ENCODE measurements at regions not wholly inside any gene's neighbourhood (a gene's known extent, or its start where the extent isn't known, plus 50 kb on each side); places are given as distances from the start of the nearest gene placed in this dataset.

GRCh38 chr4:149223659-149224058 lies 592.0 kb downstream of the IQCM start:
- FAIRE-seq (no peak), DNase-seq (no peak)
- H3K27ac ChIP-seq (ENCODE audit: low read depth in 2 of 2, low read length in 2 of 2), result no peak overlapping the region
- no peak for TF ChIP-seq CTCF (IDR thresholded peaks at IDR 0.05; ENCODE audit: borderline replicate concordance, extremely low read depth, insufficient read depth)
- H3K4me3 ChIP-seq (ENCODE audit: low read length in 3 of 3), result no peak overlapping the region
- H3K9me3 ChIP-seq (ENCODE audit: control insufficient read depth in 2 of 3, insufficient read depth in 1 of 3, low read length in 3 of 3), result peaks cover 0 to 4% (median 0%) of the 10 kb centered on the region in 3 donors
- H3K4me1 ChIP-seq (ENCODE audit: control insufficient read depth in 2 of 3, insufficient read depth in 2 of 3, low read depth in 1 of 3, low read length in 3 of 3), result no peaks in the 10 kb centered on the region
- no peaks in the 10 kb centered on the region for H3K27me3 ChIP-seq (ENCODE audit: control insufficient read depth, insufficient read depth, low read length)
- no peak overlapping the region for H3K9ac ChIP-seq (ENCODE audit: low read length in 3 of 3)
- no peaks in the 10 kb centered on the region for H3K36me3 ChIP-seq (ENCODE audit: control insufficient read depth in 2 of 3, insufficient read depth in 3 of 3, low read length in 3 of 3)
- intact Hi-C loops (cut with DNase I), result no loop called here

DNA sequence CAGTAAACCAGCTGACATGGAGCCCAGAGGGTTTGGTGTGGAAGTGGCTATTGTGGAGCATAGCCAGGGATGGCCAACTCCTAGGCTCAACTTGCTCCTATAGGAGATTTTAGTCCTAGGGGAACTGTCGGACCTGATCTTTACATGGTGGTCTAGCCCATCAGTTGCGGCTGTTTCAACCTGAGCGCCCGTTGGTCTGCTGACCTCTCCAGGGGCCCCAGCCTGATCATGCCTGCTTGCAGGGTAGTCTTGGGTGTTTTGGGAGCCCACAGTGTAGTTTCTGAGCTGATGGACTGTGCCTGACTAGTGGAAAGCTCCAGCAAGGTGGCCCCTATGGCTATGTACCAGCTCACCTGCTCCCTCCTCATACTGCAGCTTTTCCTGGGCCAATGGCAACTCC lies 597.0 kb downstream of the IQCM start:
- intact Hi-C loops (cut with DNase I), result no loop called here
- Histone ChIP-seq H3K9ac (ENCODE audit: low read length in 3 of 3) (no peak overlapping the region), H3K36me3 (ENCODE audit: control insufficient read depth in 2 of 3, insufficient read depth in 3 of 3, low read length in 3 of 3) (no peaks in the 10 kb centered on the region), H3K9me3 (ENCODE audit: control insufficient read depth in 2 of 3, insufficient read depth in 1 of 3, low read length in 3 of 3) (peaks cover 0 to 4% (median 0%) of the 10 kb centered on the region in 3 donors), H3K27ac (ENCODE audit: low read depth in 2 of 2, low read length in 2 of 2) (no peak overlapping the region), H3K4me3 (ENCODE audit: low read length in 3 of 3) (no peak overlapping the region), H3K27me3 (ENCODE audit: control insufficient read depth, insufficient read depth, low read length) (no peaks in the 10 kb centered on the region), H3K4me1 (ENCODE audit: control insufficient read depth in 2 of 3, insufficient read depth in 2 of 3, low read depth in 1 of 3, low read length in 3 of 3) (no peaks in the 10 kb centered on the region)
- DNase-seq (no peak), FAIRE-seq (no peak)
- TF ChIP-seq CTCF (IDR thresholded peaks at IDR 0.05; ENCODE audit: borderline replicate concordance, extremely low read depth, insufficient read depth), result no peak

- Histone ChIP-seq H3K27me3 (ENCODE audit: control insufficient read depth, insufficient read depth, low read length) (no peaks in the 10 kb centered on the region), H3K27ac (ENCODE audit: low read depth in 2 of 2, low read length in 2 of 2) (no peak overlapping the region), H3K9ac (ENCODE audit: low read length in 3 of 3) (no peak overlapping the region), H3K4me1 (ENCODE audit: control insufficient read depth in 2 of 3, insufficient read depth in 2 of 3, low read depth in 1 of 3, low read length in 3 of 3) (no peaks in the 10 kb centered on the region), H3K9me3 (ENCODE audit: control insufficient read depth in 2 of 3, insufficient read depth in 1 of 3, low read length in 3 of 3) (no peaks in the 10 kb centered on the region), H3K36me3 (ENCODE audit: control insufficient read depth in 2 of 3, insufficient read depth in 3 of 3, low read length in 3 of 3) (no peaks in the 10 kb centered on the region), H3K4me3 (ENCODE audit: low read length in 3 of 3) (no peak overlapping the region)
- intact Hi-C loops (cut with DNase I), result no loop called here
- FAIRE-seq, result no peak
- DNase-seq, result no peak
- no peak for TF ChIP-seq CTCF (IDR thresholded peaks at IDR 0.05; ENCODE audit: borderline replicate concordance, extremely low read depth, insufficient read depth)
These were observed 601.3 kb downstream of the IQCM start for GRCh38 chr4:149214301-149214700.

- H3K9me3 ChIP-seq (ENCODE audit: control insufficient read depth in 2 of 3, insufficient read depth in 1 of 3, low read length in 3 of 3), result no peaks in the 10 kb centered on the region
- intact Hi-C loops (cut with DNase I), result no loop called here
These were observed 603.8 kb downstream of the IQCM start for GRCh38 chr4:149211876-149212275.

More at GRCh38 chr4:149211876-149212275, 603.8 kb downstream of the IQCM start:
- FAIRE-seq (no peak), DNase-seq (no peak)
- TF ChIP-seq CTCF (IDR thresholded peaks at IDR 0.05; ENCODE audit: borderline replicate concordance, extremely low read depth, insufficient read depth), result no peak
- H3K4me1 ChIP-seq (ENCODE audit: control insufficient read depth in 2 of 3, insufficient read depth in 2 of 3, low read depth in 1 of 3, low read length in 3 of 3), result no peaks in the 10 kb centered on the region
- H3K27me3 ChIP-seq (ENCODE audit: control insufficient read depth, insufficient read depth, low read length), result no peaks in the 10 kb centered on the region
- no peak overlapping the region for H3K27ac ChIP-seq (ENCODE audit: low read depth in 2 of 2, low read length in 2 of 2)
- H3K4me3 ChIP-seq (ENCODE audit: low read length in 3 of 3), result no peak overlapping the region
- H3K9ac ChIP-seq (ENCODE audit: low read length in 3 of 3), result no peak overlapping the region
- no peaks in the 10 kb centered on the region for H3K36me3 ChIP-seq (ENCODE audit: control insufficient read depth in 2 of 3, insufficient read depth in 3 of 3, low read length in 3 of 3)
